ENCODE measurements at regions not wholly inside any gene's neighbourhood (a gene's known extent, or its start where the extent isn't known, plus 50 kb on each side); places are given as distances from the start of the nearest gene placed in this dataset.

DNA sequence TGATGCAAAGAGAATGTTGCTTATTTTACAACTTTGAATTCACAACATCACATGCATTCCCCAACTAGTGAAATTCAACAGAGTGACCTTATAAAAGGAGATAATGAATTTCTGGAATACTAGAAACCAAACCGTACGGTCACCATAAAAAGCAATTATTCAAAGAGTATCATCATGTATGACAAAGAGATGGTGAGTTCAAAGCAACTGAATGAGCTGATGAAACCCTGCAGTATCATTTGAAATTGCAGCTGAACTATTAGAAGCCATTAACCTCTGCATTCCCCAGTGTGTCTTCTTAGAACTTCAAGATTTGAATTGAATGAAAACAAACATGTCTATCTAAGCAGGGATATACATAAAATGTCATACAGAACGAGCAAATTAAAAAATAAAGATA is 172.4 kb downstream of the SLITRK2 start:
- Histone ChIP-seq H2BK120ac (ENCODE audit: low read depth, low read length) (no peak overlapping the region), H3K4me3 (ENCODE audit: insufficient read depth, low read depth, low read length) (no peak overlapping the region), H3K4me1 (ENCODE audit: control insufficient read depth, insufficient read depth, low read length) (no peaks in the 10 kb centered on the region), H3K14ac (replicated peaks; ENCODE audit: low read depth, low read length) (no peak overlapping the region), H3K23ac (ENCODE audit: low read depth, low read length) (no peak overlapping the region), H2AK9ac (replicated peaks; ENCODE audit: low read depth, low read length, poor library complexity) (no peak overlapping the region), H2AFZ (replicated peaks; ENCODE audit: low read length, poor library complexity) (no peak overlapping the region), H3K4me2 (ENCODE audit: low read depth, low read length) (no peak overlapping the region), H4K5ac (ENCODE audit: low read depth, low read length) (no peak overlapping the region), H3K18ac (ENCODE audit: low read depth, low read length) (no peak overlapping the region), H2BK20ac (ENCODE audit: low read depth, low read length) (no peak overlapping the region), H2BK5ac (ENCODE audit: low read depth, low read length, poor library complexity, severe bottlenecking) (no peak overlapping the region), H3K79me1 (ENCODE audit: low read depth in 1 of 2, low read length in 2 of 2) (no peaks in the 10 kb centered on the region), H3K4ac (ENCODE audit: low read depth, low read length) (no peak overlapping the region), H3K27me3 (ENCODE audit: control insufficient read depth, insufficient read depth, low read length) (no peaks in the 10 kb centered on the region), H3K9me3 (ENCODE audit: control insufficient read depth, insufficient read depth, low read length) (peaks cover 11% of the 10 kb centered on the region), H3K27ac (ENCODE audit: insufficient read depth, low read length) (no peak overlapping the region), H4K20me1 (ENCODE audit: insufficient read depth, low read length) (no peaks in the 10 kb centered on the region), H2AK5ac (ENCODE audit: low read depth, low read length) (no peak overlapping the region), H3K56ac (ENCODE audit: extremely low read depth, insufficient read depth, low read length) (no peak overlapping the region), H4K91ac (ENCODE audit: insufficient read depth, low read depth, low read length) (no peak overlapping the region), H3K9ac (ENCODE audit: low read depth, low read length) (no peak overlapping the region), H3K9me1 (ENCODE audit: insufficient read depth, low read length) (no peaks in the 10 kb centered on the region), H4K8ac (ENCODE audit: low read depth in 2 of 2, low read length in 2 of 2) (no peak overlapping the region), H2BK15ac (ENCODE audit: low read depth, low read length) (no peak overlapping the region), H3K36me3 (ENCODE audit: control insufficient read depth, insufficient read depth, low read length) (no peaks in the 10 kb centered on the region)
- POLR2A ChIA-PET (ENCODE audit: unreplicated experiment) = no interaction called here
- no CpG with 5 or more reads among the region's 3 CpGs for WGBS, 2 experiments (ENCODE audit: extremely low coverage in 2 of 2, insufficient read length in 1 of 2)
- DNase-seq = no peak
- intact Hi-C loops (cut with micrococcal nuclease) = no loop called here
- ATAC-seq (ENCODE audit: low read depth) = no peak
- no TSS peak for BruUV-seq (replicated peaks)
- CTCF ChIA-PET = no interaction called here
- dilution Hi-C loops (cut with HindIII; ENCODE audit: low sequenced_read_pairs, unreplicated experiment) = no loop called here
- in situ Hi-C loops (cut with MboI; ENCODE audit: low sequenced_read_pairs) = no loop called here
- no peak for TF ChIP-seq MAZ (IDR thresholded peaks at IDR 0.05; ENCODE audit: borderline replicate concordance, low read depth, low read length)
- TF ChIP-seq, protein P1, sequence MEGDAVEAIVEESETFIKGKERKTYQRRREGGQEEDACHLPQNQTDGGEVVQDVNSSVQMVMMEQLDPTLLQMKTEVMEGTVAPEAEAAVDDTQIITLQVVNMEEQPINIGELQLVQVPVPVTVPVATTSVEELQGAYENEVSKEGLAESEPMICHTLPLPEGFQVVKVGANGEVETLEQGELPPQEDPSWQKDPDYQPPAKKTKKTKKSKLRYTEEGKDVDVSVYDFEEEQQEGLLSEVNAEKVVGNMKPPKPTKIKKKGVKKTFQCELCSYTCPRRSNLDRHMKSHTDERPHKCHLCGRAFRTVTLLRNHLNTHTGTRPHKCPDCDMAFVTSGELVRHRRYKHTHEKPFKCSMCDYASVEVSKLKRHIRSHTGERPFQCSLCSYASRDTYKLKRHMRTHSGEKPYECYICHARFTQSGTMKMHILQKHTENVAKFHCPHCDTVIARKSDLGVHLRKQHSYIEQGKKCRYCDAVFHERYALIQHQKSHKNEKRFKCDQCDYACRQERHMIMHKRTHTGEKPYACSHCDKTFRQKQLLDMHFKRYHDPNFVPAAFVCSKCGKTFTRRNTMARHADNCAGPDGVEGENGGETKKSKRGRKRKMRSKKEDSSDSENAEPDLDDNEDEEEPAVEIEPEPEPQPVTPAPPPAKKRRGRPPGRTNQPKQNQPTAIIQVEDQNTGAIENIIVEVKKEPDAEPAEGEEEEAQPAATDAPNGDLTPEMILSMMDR (conservative IDR thresholded peaks at IDR 0.05; ENCODE audit: low read depth, low read length) = no peak
- no peak for TF ChIP-seq MXI1 (IDR thresholded peaks at IDR 0.05; ENCODE audit: borderline replicate concordance, low read depth, low read length)
- no peak for TF ChIP-seq RFX5 (IDR thresholded peaks at IDR 0.05; ENCODE audit: low read depth, low read length)
- no peak for TF ChIP-seq FOS (IDR thresholded peaks at IDR 0.05; ENCODE audit: low read depth, low read length)
- TF ChIP-seq RCOR1 (IDR thresholded peaks at IDR 0.05; ENCODE audit: insufficient replicate concordance, low read length) = no peak
- no peak for TF ChIP-seq CEBPB (IDR thresholded peaks at IDR 0.05; ENCODE audit: low read depth, low read length)
- no peak for TF ChIP-seq SMC3 (IDR thresholded peaks at IDR 0.05; ENCODE audit: low read depth, low read length)
- TF ChIP-seq, protein P2, sequence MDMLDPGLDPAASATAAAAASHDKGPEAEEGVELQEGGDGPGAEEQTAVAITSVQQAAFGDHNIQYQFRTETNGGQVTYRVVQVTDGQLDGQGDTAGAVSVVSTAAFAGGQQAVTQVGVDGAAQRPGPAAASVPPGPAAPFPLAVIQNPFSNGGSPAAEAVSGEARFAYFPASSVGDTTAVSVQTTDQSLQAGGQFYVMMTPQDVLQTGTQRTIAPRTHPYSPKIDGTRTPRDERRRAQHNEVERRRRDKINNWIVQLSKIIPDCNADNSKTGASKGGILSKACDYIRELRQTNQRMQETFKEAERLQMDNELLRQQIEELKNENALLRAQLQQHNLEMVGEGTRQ (IDR thresholded peaks at IDR 0.05; ENCODE audit: low read depth, low read length) = no peak
- no peak for TF ChIP-seq CHD1 (IDR thresholded peaks at IDR 0.05; ENCODE audit: low read depth, low read length)
- TF ChIP-seq POLR2A (IDR thresholded peaks at IDR 0.05; ENCODE audit: low read depth, low read length) = no peak
- TF ChIP-seq BHLHE40 (IDR thresholded peaks at IDR 0.05; ENCODE audit: low read depth, low read length) = no peak
- TF ChIP-seq NFE2L2 (IDR thresholded peaks at IDR 0.05; ENCODE audit: low read depth, low read length) = no peak
- TF ChIP-seq MAFK (IDR thresholded peaks at IDR 0.05; ENCODE audit: low read depth, low read length) = no peak
- TF ChIP-seq, protein P3, sequence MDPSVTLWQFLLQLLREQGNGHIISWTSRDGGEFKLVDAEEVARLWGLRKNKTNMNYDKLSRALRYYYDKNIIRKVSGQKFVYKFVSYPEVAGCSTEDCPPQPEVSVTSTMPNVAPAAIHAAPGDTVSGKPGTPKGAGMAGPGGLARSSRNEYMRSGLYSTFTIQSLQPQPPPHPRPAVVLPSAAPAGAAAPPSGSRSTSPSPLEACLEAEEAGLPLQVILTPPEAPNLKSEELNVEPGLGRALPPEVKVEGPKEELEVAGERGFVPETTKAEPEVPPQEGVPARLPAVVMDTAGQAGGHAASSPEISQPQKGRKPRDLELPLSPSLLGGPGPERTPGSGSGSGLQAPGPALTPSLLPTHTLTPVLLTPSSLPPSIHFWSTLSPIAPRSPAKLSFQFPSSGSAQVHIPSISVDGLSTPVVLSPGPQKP (IDR thresholded peaks at IDR 0.05; ENCODE audit: borderline replicate concordance, low read depth, low read length) = no peak
- no peak for TF ChIP-seq RAD21 (IDR thresholded peaks at IDR 0.05; ENCODE audit: low read length)
